SH-SY5Y (cell line): ENCODE measurements at regions not wholly inside any gene's neighbourhood (a gene's known extent, or its start where the extent isn't known, plus 50 kb on each side); places are given as distances from the start of the nearest gene placed in this dataset.

Experiments
- GATA2 ChIP-seq: IDR thresholded peaks from 2 replicates; pipeline ENCODE4 v1.6.1; 2011; ENCODE audit warnings: mild to moderate bottlenecking, low read depth, low read length
- GATA3 ChIP-seq: IDR thresholded peaks from 2 replicates; pipeline ENCODE4 v1.6.1; 2011; ENCODE audit warnings: low read depth, mild to moderate bottlenecking, low read length, moderate library complexity

- TF ChIP-seq GATA3 = no peak
- no peak for TF ChIP-seq GATA2
Observed at GRCh38 chr10:2543974-2544373, 523.4 kb upstream of the PFKP start.
